Calu3 (cell line): ENCODE measurements at regions not wholly inside any gene's neighbourhood (a gene's known extent, or its start where the extent isn't known, plus 50 kb on each side); places are given as distances from the start of the nearest gene placed in this dataset.

Source experiments
- BruUV-seq: library from RNA; stranded (reverse); fragments of 400-500 nt; replicated peaks from 2 replicates; lab custom pipeline; 2021; lab: Mats Ljungman, UMichigan
- CTCF ChIA-PET: fragments of 300-600 bp; sonication (Branson Sonifier 250); formaldehyde crosslinking; loops from one replicate; lab custom pipeline; 2022; ENCODE audit warnings: antibody characterized with exemption; lab: Charles Lee
- DNase-seq: peaks from one replicate; pipeline ENCODE4 v3.0.0; 2022
- H3K27ac Mint-ChIP-seq: one replicate; pipeline ENCODE4 v1.8.0; 2022; ENCODE audit warnings: mixed read lengths; ENCODE audit not compliant: unreplicated experiment
- H3K27me3 Mint-ChIP-seq: one replicate; pipeline ENCODE4 v1.8.0; 2022; ENCODE audit warnings: mixed read lengths; ENCODE audit not compliant: unreplicated experiment
- H3K36me3 Mint-ChIP-seq: one replicate; pipeline ENCODE4 v1.8.0; 2022; ENCODE audit warnings: mild to moderate bottlenecking, moderate library complexity, mixed read lengths; ENCODE audit not compliant: insufficient read depth, unreplicated experiment
- H3K4me1 Mint-ChIP-seq: one replicate; pipeline ENCODE4 v1.8.0; 2022; ENCODE audit warnings: mild to moderate bottlenecking, low read depth, mixed read lengths; ENCODE audit not compliant: unreplicated experiment
- H3K4me3 Mint-ChIP-seq: one replicate; pipeline ENCODE4 v1.8.0; 2022; ENCODE audit warnings: mild to moderate bottlenecking, low read depth, moderate library complexity, mixed read lengths; ENCODE audit not compliant: unreplicated experiment
- H3K9me3 Mint-ChIP-seq: one replicate; pipeline ENCODE4 v1.8.0; 2022; ENCODE audit warnings: low read depth, mixed read lengths; ENCODE audit not compliant: unreplicated experiment
- intact Hi-C: fragments of 100-400 bp; cut with micrococcal nuclease; formaldehyde crosslinking; loops from one replicate; pipeline ENCODE4 v1.10.0; 2022; ENCODE audit not compliant: unreplicated experiment
- TF ChIP-seq, protein P1 (sequence below): fragments of 200-600 bp; IDR thresholded peaks from one replicate; pipeline ENCODE4 v1.8.0; 2022; ENCODE audit warnings: antibody characterized with exemption; ENCODE audit not compliant: unreplicated experiment

GRCh38 chr1:221292652-221293051 is 413.4 kb downstream of the HLX start:
- intact Hi-C loops, result no loop called here
- Mint-ChIP-seq H3K27me3 (no peaks in the 10 kb centered on the region), H3K27ac (no peak overlapping the region), H3K9me3 (no peaks in the 10 kb centered on the region), H3K4me1 (no peaks in the 10 kb centered on the region), H3K36me3 (no peaks in the 10 kb centered on the region), H3K4me3 (no peak overlapping the region)
- no TSS peak for BruUV-seq
- DNase-seq, result no peak
- CTCF ChIA-PET, result no interaction called here
- TF ChIP-seq, protein P1, sequence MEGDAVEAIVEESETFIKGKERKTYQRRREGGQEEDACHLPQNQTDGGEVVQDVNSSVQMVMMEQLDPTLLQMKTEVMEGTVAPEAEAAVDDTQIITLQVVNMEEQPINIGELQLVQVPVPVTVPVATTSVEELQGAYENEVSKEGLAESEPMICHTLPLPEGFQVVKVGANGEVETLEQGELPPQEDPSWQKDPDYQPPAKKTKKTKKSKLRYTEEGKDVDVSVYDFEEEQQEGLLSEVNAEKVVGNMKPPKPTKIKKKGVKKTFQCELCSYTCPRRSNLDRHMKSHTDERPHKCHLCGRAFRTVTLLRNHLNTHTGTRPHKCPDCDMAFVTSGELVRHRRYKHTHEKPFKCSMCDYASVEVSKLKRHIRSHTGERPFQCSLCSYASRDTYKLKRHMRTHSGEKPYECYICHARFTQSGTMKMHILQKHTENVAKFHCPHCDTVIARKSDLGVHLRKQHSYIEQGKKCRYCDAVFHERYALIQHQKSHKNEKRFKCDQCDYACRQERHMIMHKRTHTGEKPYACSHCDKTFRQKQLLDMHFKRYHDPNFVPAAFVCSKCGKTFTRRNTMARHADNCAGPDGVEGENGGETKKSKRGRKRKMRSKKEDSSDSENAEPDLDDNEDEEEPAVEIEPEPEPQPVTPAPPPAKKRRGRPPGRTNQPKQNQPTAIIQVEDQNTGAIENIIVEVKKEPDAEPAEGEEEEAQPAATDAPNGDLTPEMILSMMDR, result no peak

DNA sequence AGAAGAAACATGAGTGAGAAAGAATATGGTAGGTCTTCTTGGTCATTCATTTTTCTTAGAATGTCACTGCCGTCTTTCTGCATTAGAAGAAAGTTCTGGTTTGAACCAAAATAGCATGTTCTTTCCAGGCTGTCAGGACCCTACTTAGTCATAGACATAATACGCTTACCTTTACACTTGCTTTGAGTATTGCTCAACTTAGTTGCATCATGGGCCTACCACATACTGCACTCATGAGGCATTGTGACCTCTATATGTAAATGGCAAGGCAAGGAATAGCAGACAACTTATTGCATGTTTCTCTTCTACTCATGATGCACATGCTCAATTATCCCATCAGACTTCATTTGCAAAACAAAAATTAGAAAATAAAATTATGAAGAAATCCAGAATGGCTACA is 415.0 kb downstream of the HLX start:
- CTCF ChIA-PET, result interaction anchor here (0.7 kb wide), 1 partner anchor 142 kb away, joined by 3 read pairs; no protein-coding TSS in a partner anchor
- Mint-ChIP-seq H3K27ac (no peak overlapping the region), H3K4me3 (no peak overlapping the region), H3K36me3 (no peaks in the 10 kb centered on the region), H3K9me3 (no peaks in the 10 kb centered on the region), H3K27me3 (no peaks in the 10 kb centered on the region), H3K4me1 (no peaks in the 10 kb centered on the region)
- no peak for DNase-seq
- no TSS peak for BruUV-seq
- intact Hi-C loops, result no loop called here
- TF ChIP-seq, protein P1, result no peak

DNA sequence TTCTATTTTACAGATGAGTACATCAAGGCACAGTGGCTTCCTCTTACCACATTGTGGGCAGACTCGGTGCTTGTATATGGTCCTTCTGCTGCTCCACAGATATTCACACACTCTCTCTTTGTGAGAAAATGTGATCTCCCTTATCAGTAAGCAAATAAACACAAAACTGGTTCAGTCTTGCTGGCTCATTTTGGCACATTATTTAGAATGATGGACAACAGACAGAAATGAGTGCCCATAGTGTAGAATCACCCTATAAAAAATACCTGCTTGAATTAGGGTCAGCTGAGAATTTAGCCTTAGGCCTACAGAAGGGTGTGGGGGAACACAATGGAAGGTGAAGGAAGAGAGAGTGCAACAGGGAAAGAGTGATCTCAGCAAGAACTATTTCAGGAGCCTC is 423.1 kb downstream of the HLX start:
- no peak for DNase-seq
- no peak overlapping the region for H3K4me3 Mint-ChIP-seq
- H3K4me1 Mint-ChIP-seq, result no peaks in the 10 kb centered on the region
- no peaks in the 10 kb centered on the region for H3K27me3 Mint-ChIP-seq
- no TSS peak for BruUV-seq
- TF ChIP-seq, protein P1, result no peak
- intact Hi-C loops, result no loop called here
- CTCF ChIA-PET, result no interaction called here
- H3K36me3 Mint-ChIP-seq, result no peaks in the 10 kb centered on the region
- H3K9me3 Mint-ChIP-seq, result no peaks in the 10 kb centered on the region
- no peak overlapping the region for H3K27ac Mint-ChIP-seq

DNA sequence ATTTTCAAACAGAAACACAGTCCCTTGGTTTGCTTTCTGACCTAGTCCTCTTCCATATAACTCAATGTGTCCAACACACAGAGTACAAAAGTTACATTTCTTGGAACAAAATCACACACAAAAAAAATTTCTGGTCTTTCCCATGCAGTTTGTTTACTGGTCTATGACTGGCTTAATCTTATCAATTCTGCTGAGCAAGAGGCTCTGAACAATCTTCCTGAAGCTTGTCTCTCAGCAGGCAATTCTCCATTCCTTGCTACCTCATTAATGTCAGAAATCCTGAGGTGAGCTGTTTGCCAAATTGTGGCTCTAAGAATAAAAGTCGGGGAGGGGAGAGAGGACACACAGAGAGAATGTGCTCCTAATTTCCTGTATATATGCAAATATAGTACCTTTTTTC is 423.6 kb downstream of the HLX start:
- TF ChIP-seq, protein P1, result no peak
- Mint-ChIP-seq H3K27ac (no peak overlapping the region), H3K36me3 (no peaks in the 10 kb centered on the region), H3K9me3 (no peaks in the 10 kb centered on the region), H3K4me3 (no peak overlapping the region), H3K27me3 (no peaks in the 10 kb centered on the region), H3K4me1 (no peaks in the 10 kb centered on the region)
- CTCF ChIA-PET, result no interaction called here
- no peak for DNase-seq
- no TSS peak for BruUV-seq
- intact Hi-C loops, result no loop called here

DNA sequence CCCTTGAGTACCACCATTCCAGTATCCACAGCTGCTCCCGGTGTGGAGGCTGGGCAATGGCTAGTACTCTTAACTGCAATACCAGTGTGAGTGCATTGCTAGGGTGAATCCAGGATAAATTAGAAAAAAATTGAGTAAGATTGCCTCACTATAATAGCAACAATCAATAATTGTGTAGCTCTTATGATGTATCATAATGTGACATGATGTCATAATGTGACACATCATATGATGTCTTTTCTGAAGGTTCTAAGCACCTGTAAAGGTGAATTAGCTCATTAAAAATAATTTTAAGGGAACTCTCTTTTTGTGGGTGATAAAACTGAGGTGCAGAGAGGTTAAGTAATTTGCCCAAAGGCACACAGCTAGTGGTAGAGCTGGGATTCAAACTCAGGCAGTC is 424.4 kb downstream of the HLX start:
- BruUV-seq, result no TSS peak
- CTCF ChIA-PET, result no interaction called here
- TF ChIP-seq, protein P1, result no peak
- H3K27me3 Mint-ChIP-seq, result no peaks in the 10 kb centered on the region
- H3K4me3 Mint-ChIP-seq, result no peak overlapping the region
- H3K36me3 Mint-ChIP-seq, result no peaks in the 10 kb centered on the region
- H3K27ac Mint-ChIP-seq, result no peak overlapping the region
- no peaks in the 10 kb centered on the region for H3K4me1 Mint-ChIP-seq
- no peak for DNase-seq
- no peaks in the 10 kb centered on the region for H3K9me3 Mint-ChIP-seq
- intact Hi-C loops, result no loop called here
